Epithelial cell of proximal tubule (primary cell): ENCODE measurements at regions not wholly inside any gene's neighbourhood (a gene's known extent, or its start where the extent isn't known, plus 50 kb on each side); places are given as distances from the start of the nearest gene placed in this dataset.

ENCODE experiments used
- DNase-seq: peaks from one replicate; pipeline ENCODE4 v3.0.0-alpha.2; 2011; ENCODE audit warnings: low read depth
- H3K4me3 ChIP-seq: 2 replicates; pipeline ENCODE4 v1.5.1; 2011; ENCODE audit warnings: low read depth, mild to moderate bottlenecking, low read length
- TF ChIP-seq, protein P1 (sequence below): conservative IDR thresholded peaks from 2 replicates; pipeline ENCODE4 v1.5.1; 2012; ENCODE audit warnings: low read depth, mild to moderate bottlenecking, low read length

DNA sequence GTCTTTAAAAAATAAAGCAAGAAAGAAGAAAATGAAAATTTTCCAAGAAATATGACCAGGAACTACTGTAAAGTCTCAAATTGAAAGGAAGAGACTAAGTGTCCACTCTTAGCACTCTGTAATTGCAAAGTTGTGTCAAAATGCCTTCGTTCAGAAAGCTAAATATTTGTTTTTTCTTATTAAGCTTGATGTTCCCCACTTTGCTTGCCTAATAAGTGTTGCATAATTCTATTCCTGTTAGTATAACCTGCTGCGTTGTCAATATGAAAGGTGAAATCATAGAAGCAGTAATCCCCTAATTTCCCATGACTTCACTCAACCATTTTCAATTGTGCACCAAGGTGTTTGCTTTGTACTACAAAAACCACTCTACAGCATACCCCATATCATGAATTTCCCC lies 442.9 kb upstream of the CTSO start:
- no peak overlapping the region for H3K4me3 ChIP-seq
- TF ChIP-seq, protein P1, sequence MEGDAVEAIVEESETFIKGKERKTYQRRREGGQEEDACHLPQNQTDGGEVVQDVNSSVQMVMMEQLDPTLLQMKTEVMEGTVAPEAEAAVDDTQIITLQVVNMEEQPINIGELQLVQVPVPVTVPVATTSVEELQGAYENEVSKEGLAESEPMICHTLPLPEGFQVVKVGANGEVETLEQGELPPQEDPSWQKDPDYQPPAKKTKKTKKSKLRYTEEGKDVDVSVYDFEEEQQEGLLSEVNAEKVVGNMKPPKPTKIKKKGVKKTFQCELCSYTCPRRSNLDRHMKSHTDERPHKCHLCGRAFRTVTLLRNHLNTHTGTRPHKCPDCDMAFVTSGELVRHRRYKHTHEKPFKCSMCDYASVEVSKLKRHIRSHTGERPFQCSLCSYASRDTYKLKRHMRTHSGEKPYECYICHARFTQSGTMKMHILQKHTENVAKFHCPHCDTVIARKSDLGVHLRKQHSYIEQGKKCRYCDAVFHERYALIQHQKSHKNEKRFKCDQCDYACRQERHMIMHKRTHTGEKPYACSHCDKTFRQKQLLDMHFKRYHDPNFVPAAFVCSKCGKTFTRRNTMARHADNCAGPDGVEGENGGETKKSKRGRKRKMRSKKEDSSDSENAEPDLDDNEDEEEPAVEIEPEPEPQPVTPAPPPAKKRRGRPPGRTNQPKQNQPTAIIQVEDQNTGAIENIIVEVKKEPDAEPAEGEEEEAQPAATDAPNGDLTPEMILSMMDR: no peak
- DNase-seq: no peak

DNA sequence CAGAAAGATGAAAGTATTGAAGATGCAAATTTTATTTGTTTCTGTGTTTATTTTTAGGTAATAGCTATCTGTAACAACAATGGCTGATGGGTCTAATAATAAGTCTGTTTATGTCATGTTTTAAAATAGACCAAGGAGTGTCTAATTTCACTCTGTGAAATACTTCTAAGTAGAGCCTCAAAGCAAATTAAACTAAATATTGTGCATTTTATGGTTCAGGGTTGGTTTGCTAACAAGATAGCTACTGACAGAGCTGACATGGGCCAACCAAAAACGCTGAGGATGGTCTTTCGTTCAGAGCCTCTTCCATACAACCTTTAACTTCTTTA lies 437.6 kb upstream of the CTSO start:
- H3K4me3 ChIP-seq: no peak overlapping the region
- DNase-seq: no peak
- TF ChIP-seq, protein P1: no peak

DNA sequence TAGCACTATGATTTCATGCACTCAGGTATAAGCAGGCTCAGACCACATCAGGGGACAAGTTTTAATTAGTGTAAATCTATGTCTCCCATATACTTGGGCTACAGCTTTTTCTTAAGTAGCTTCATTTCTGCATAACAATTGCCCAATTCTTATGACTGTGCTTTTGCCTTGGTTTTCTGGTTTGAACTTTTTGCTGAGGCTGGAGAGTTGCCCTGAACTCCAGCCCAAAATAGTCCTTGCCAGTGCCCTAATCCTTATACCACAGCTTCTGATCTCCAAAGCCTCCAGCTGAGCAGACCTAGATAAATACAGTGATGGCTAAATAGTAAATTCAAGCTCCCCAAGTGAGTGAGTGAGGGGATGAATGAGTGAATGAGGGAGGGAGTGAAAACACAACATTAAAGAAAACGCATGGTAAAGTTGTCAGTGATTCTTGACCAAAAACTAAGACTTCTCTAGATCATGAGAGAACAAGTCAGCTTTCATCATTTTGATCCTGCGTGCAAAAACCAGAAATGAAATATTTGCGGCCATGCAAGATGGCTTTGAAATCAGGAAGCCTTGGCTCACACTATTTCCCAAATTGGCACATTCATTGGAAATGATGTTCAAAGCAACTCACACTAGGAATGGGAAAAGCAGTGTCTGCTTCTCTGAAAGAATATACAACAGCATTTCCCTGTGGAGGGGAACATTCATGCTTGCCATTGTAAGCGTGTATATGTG lies 437.1 kb upstream of the CTSO start:
- no peak for DNase-seq
- H3K4me3 ChIP-seq: no peak overlapping the region
- TF ChIP-seq, protein P1: no peak

DNA sequence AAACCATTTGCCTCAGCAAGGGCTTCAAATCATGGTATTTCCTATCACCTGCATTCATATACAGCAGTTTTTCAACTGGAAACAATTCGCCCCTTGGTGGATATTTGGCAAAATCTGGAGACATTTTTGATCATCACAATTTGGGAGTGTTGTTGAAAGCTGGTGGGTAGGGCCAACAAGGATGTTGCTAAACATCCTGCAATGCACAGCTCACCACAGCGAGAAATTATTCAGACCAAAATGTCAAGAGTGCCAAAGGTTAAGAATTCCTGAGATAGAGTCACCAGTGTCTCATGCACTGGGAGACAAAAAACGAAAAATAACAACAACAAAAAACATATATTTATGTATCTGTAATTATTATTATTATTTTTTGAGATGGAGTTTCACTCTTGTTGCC lies 435.2 kb upstream of the CTSO start:
- TF ChIP-seq, protein P1: no peak
- no peak for DNase-seq
- H3K4me3 ChIP-seq: no peak overlapping the region

DNA sequence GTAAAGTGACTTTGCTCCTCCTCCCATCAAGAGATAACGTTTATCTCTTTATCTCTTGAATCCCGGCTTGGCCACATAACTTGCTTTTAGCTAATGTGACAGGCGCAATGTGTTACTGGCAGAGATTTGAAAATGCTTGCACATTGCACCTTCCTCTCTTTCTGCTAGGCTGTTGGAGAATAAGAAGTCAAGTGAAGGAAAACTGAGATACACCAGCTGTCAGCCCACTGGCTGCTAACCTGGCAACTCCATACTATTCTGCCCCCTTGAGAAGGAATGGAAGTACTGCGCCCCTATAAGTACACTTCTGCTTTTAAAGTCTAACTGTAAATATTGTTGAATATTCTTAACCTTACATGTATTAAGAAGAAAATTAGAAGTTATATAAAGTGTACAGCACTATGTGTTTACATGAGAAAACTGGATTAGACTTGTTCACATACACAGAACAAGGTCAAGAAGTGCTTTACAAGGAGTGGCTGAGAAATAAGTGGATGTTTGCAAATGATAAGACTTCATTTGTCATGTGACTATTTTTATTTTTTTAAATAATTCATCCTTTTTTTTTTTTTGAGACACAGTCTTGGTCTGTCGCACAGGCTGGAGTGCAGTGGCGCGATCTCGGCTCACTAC lies 424.5 kb upstream of the CTSO start:
- no peak overlapping the region for H3K4me3 ChIP-seq
- DNase-seq: peak; percentile 10
- TF ChIP-seq, protein P1: peak; percentile 75

DNA sequence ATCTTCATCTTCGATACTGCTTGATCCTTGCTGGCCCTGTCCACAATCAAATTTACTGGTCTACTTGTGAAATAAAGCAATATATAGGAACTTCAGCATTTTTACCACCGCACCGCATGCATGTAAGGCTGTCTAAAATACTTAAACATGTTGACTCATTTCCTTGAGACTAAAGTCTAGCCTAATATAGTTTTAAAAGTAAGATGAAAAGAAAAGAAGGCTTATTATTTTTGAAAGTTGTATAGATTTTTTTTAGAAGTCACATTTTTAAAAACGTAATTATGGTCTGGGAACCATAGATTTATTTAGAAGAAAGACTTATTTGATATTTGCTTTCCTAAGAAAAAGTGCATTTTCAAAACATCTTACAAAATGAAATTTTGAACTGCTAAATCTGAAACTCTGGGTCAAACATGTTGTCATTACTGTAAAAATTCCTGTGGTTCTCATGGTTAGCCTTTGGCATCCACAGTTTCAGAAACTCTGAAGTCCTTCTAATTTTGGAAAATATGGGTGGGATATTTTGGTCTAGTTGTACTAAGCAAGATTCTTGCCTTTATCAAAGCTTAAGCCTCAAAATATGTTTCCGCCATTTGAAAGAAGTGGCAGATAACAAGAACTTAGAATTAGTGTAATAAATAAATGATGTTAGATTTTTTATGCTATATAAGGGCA lies 423.5 kb upstream of the CTSO start:
- no peak for DNase-seq
- H3K4me3 ChIP-seq: no peak overlapping the region
- TF ChIP-seq, protein P1: no peak
